SK-N-SH (cell line): ENCODE measurements at regions not wholly inside any gene's neighbourhood (a gene's known extent, or its start where the extent isn't known, plus 50 kb on each side); places are given as distances from the start of the nearest gene placed in this dataset.

Experiments
- CTCF ChIA-PET: fragments of 300-600, 350-600 bp; formaldehyde crosslinking; extraction: SDS; loops from one replicate; lab custom pipeline; 2021; lab: Yijun Ruan, JAX
- POLR2A ChIA-PET: fragments of 350-600 bp; sonication (Branson Sonifier 250); formaldehyde crosslinking; extraction: SDS; loops from one replicate; lab custom pipeline; 2020; ENCODE audit warnings: antibody characterized with exemption, inconsistent platforms; lab: Yijun Ruan, JAX
- DNase-seq: peaks from one replicate; pipeline ENCODE4 v3.0.0; 2012
- H2AFZ ChIP-seq: fragments of 200-600 bp; sonication (generic); 2 replicates; pipeline ENCODE4 v1.8.1; 2016; ENCODE audit warnings: antibody characterized with exemption, mild to moderate bottlenecking, low read depth
- H3F3A ChIP-seq: fragments of 200-600 bp; sonication (generic); replicated peaks from 2 replicates; pipeline ENCODE3; 2016; ENCODE audit warnings: antibody characterized with exemption, mild to moderate bottlenecking; ENCODE audit not compliant: insufficient read depth
- H3K27ac ChIP-seq, 2 experiments: fragments of 200-500 bp in 1 of 2; fragments of 200-600 bp in 1 of 2; sonication (Bioruptor generic) in 1 of 2; sonication (generic), shearing (Covaris generic) in 1 of 2; 2 replicates each; pipeline versions ENCODE4 v1.5.1 to v1.6.1; 2014 to 2016; ENCODE audit warnings: low read depth in 2 of 2, inconsistent platforms in 1 of 2, low read length in 1 of 2, mild to moderate bottlenecking in 1 of 2, mixed read lengths in 1 of 2
- H3K27me3 ChIP-seq: fragments of 200-600 bp; sonication (generic), shearing (Covaris generic); 2 replicates; pipeline ENCODE4 v1.6.1; 2016; ENCODE audit warnings: mixed run types; ENCODE audit not compliant: insufficient read depth
- H3K36me3 ChIP-seq, 2 experiments: fragments of 200-500 bp in 1 of 2; fragments of 200-600 bp in 1 of 2; sonication (Bioruptor generic) in 1 of 2; sonication (generic) in 1 of 2; replicated peaks in 1 of 2; 2 replicates each; pipeline versions ENCODE3 to v1.5.1; 2014 to 2016; ENCODE audit warnings: low read length in 1 of 2, mild to moderate bottlenecking in 1 of 2; ENCODE audit not compliant: insufficient read depth in 2 of 2, control insufficient read depth in 1 of 2
- H3K4me1 ChIP-seq, 2 experiments: fragments of 200-500 bp in 1 of 2; fragments of 200-600 bp in 1 of 2; sonication (Bioruptor generic) in 1 of 2; sonication (generic), shearing (Covaris generic) in 1 of 2; 2 replicates each; pipeline versions ENCODE4 v1.5.1 to v1.6.1; 2014 to 2016; ENCODE audit warnings: low read depth in 1 of 2, low read length in 1 of 2, mixed run types in 1 of 2; ENCODE audit not compliant: insufficient read depth in 2 of 2, control insufficient read depth in 1 of 2
- H3K4me2 ChIP-seq: fragments of 200-600 bp; sonication (generic), shearing (Covaris generic); 2 replicates; pipeline ENCODE4 v1.6.1; 2017; ENCODE audit warnings: mixed run types
- H3K4me3 ChIP-seq, 2 experiments: fragments of 200-500 bp in 1 of 2; fragments of 200-600 bp in 1 of 2; sonication (Bioruptor generic) in 1 of 2; sonication (generic), shearing (Covaris generic) in 1 of 2; 2 replicates each; pipeline versions ENCODE4 v1.5.1 to v1.8.1; 2014 to 2016; ENCODE audit warnings: low read depth in 2 of 2, inconsistent platforms in 1 of 2, low read length in 1 of 2, mild to moderate bottlenecking in 1 of 2, mixed read lengths in 1 of 2, moderate library complexity in 1 of 2
- H3K79me2 ChIP-seq: fragments of 200-600 bp; sonication (generic); 2 replicates; pipeline ENCODE4 v1.8.1; 2017; ENCODE audit warnings: mild to moderate bottlenecking; ENCODE audit not compliant: insufficient read depth
- H3K9ac ChIP-seq: fragments of 200-600 bp; sonication (generic); 2 replicates; pipeline ENCODE4 v1.6.1; 2017; ENCODE audit warnings: mixed run types
- H3K9me2 ChIP-seq: fragments of 200-600 bp; sonication (generic); 2 replicates; pipeline ENCODE4 v1.6.1; 2017; ENCODE audit warnings: mixed run types
- H3K9me3 ChIP-seq: fragments of 200-600 bp; sonication (generic); 2 replicates; pipeline ENCODE4 v1.6.1; 2017; ENCODE audit warnings: mixed run types, mild to moderate bottlenecking, moderate library complexity
- H4K20me1 ChIP-seq: fragments of 200-600 bp; sonication (generic); 2 replicates; pipeline ENCODE4 v1.6.1; 2017; ENCODE audit warnings: mild to moderate bottlenecking, mixed run types; ENCODE audit not compliant: insufficient read depth
- CHD2 ChIP-seq: fragments of 150-350 bp; IDR thresholded peaks from 2 replicates; pipeline ENCODE4 v1.6.1; 2018; ENCODE audit warnings: low read length; ENCODE audit not compliant: partially characterized antibody
- ELF1 ChIP-seq: IDR thresholded peaks from 2 replicates; pipeline ENCODE4 v1.4.0; 2012
- EP300 ChIP-seq, 2 experiments: IDR thresholded peaks; 2 replicates each; pipeline versions ENCODE4 v1.4.0 to v1.6.1; 2012; ENCODE audit warnings: borderline replicate concordance in 1 of 2, low read depth in 1 of 2, low read length in 1 of 2
- EZH2phosphoT487 ChIP-seq: fragments of 200-600 bp; sonication (generic); IDR thresholded peaks from 2 replicates; pipeline ENCODE4 v1.6.1; 2017; ENCODE audit warnings: low read depth, mixed run types, mild to moderate bottlenecking, antibody characterized with exemption, moderate library complexity, borderline replicate concordance
- FOXJ3 ChIP-seq: sonication (generic); formaldehyde crosslinking; IDR thresholded peaks from 2 replicates; pipeline ENCODE4 v1.5.1; 2020; ENCODE audit warnings: mild to moderate bottlenecking, missing genetic modification reagents
- GABPA ChIP-seq: IDR thresholded peaks from 2 replicates; pipeline ENCODE4 v1.4.0; 2012; ENCODE audit warnings: low read depth, mild to moderate bottlenecking
- IRF3 ChIP-seq: fragments of 150-350 bp; IDR thresholded peaks from 2 replicates; pipeline ENCODE4 v1.6.1; 2016; ENCODE audit warnings: mild to moderate bottlenecking, low read depth, low read length
- MXI1 ChIP-seq: IDR thresholded peaks from 2 replicates; pipeline ENCODE4 v1.6.1; 2012; ENCODE audit warnings: mild to moderate bottlenecking, low read depth, low read length, improper control_type of control experiment
- NRF1 ChIP-seq: IDR thresholded peaks from 2 replicates; pipeline ENCODE4 v1.6.1; 2012; ENCODE audit warnings: low read depth, mild to moderate bottlenecking, low read length
- PBX3 ChIP-seq: IDR thresholded peaks from 2 replicates; pipeline ENCODE4; 2012
- REST ChIP-seq: IDR thresholded peaks from 2 replicates; pipeline ENCODE4 v1.6.1; 2012; ENCODE audit warnings: mild to moderate bottlenecking, low read depth, low read length, moderate library complexity
- SIN3A ChIP-seq: IDR thresholded peaks from 2 replicates; pipeline ENCODE4 v1.6.1; 2012; ENCODE audit warnings: low read depth, mild to moderate bottlenecking, low read length, moderate library complexity, borderline replicate concordance
- TEAD4 ChIP-seq: IDR thresholded peaks from 2 replicates; pipeline ENCODE4 v1.4.0; 2012; ENCODE audit warnings: mild to moderate bottlenecking, borderline replicate concordance; ENCODE audit not compliant: insufficient read depth
- USF1 ChIP-seq: IDR thresholded peaks from 2 replicates; pipeline ENCODE4 v1.4.0; 2012; ENCODE audit warnings: low read depth, borderline replicate concordance
- YY1 ChIP-seq: IDR thresholded peaks from 2 replicates; pipeline ENCODE4 v1.4.0; 2012; ENCODE audit warnings: low read depth, mild to moderate bottlenecking
- whole genome bisulfite sequencing: methylation state at CpG from one replicate; pipeline ENCODE4 v1.1.6; 2017; ENCODE audit warnings: low lambda C conversion rate; 5-methylcytosine and 5-hydroxymethylcytosine counted together

- H3K4me3 ChIP-seq, result no peak overlapping the region
- 19% methylated on average over 4 of the region's 4 CpGs for WGBS
- CTCF ChIA-PET, result no interaction called here
Observed at GRCh38 chr7:52537051-52537450, 498.4 kb upstream of the POM121L12 start.

More at GRCh38 chr7:52537051-52537450, 498.4 kb upstream of the POM121L12 start:
- H3K9ac ChIP-seq, result no peak overlapping the region
- H3K4me1 ChIP-seq, result no peaks in the 10 kb centered on the region; a peak in 2 of 4 replicates
- H3K27me3 ChIP-seq, result no peaks in the 10 kb centered on the region
- TF ChIP-seq TEAD4 (no peak), EP300 (IDR thresholded peaks at IDR 0.05; ENCODE audit: borderline replicate concordance in 1 of 2, low read depth in 1 of 2, low read length in 1 of 2) (no peak), USF1 (no peak), PBX3 (no peak), MXI1 (no peak), IRF3 (no peak), REST (no peak), NRF1 (no peak), ELF1 (no peak), SIN3A (no peak), EZH2phosphoT487 (no peak), FOXJ3 (CRISPR knock-in tag) (no peak), GABPA (no peak), CHD2 (no peak), YY1 (no peak)
- no peak for DNase-seq
- peaks cover 9% of the 10 kb centered on the region; the same call in 1 of the 2 replicates for H3K9me3 ChIP-seq
- no peak overlapping the region for H2AFZ ChIP-seq
- POLR2A ChIA-PET, result interaction anchor here (0.6 kb wide), 1 partner anchor 329 kb away, joined by 3 read pairs; no protein-coding TSS in a partner anchor
- no peak overlapping the region for H3K4me2 ChIP-seq
- 0 out of 2 replicates have a peak, but pooled peaks cover 4% of the 10 kb centered on the region for H3K9me2 ChIP-seq
- no peaks in the 10 kb centered on the region for H3K36me3 ChIP-seq
- no peaks in the 10 kb centered on the region for H3K79me2 ChIP-seq
- H3F3A ChIP-seq, result no peaks in the 10 kb centered on the region
- H3K27ac ChIP-seq, result no peak overlapping the region
- H4K20me1 ChIP-seq, result no peaks in the 10 kb centered on the region
